AG09309 (cell line): ENCODE measurements at regions not wholly inside any gene's neighbourhood (a gene's known extent, or its start where the extent isn't known, plus 50 kb on each side); places are given as distances from the start of the nearest gene placed in this dataset.
"Not testable (repeated sequence)": the region's sequence is repeated elsewhere in the genome, so short reads cannot be mapped to it uniquely, and the experiment has no call there.

ENCODE experiments used
- DNase-seq: peaks from one replicate; pipeline ENCODE4 v3.0.0-alpha.2; 2010; ENCODE audit warnings: low read depth
- H3K4me3 ChIP-seq: 2 replicates; pipeline ENCODE4 v1.5.1; 2011; ENCODE audit warnings: mild to moderate bottlenecking, low read depth, low read length, moderate library complexity; ENCODE audit not compliant: control insufficient read depth
- TF ChIP-seq, protein P1 (sequence below): IDR thresholded peaks from 2 replicates; pipeline ENCODE4 v1.5.1; 2011; ENCODE audit warnings: mild to moderate bottlenecking, low read depth, low read length, inconsistent platforms; ENCODE audit not compliant: insufficient read depth, control insufficient read depth; ENCODE audit errors: missing control alignments

- H3K4me3 ChIP-seq = no peak overlapping the region
- TF ChIP-seq, protein P1, sequence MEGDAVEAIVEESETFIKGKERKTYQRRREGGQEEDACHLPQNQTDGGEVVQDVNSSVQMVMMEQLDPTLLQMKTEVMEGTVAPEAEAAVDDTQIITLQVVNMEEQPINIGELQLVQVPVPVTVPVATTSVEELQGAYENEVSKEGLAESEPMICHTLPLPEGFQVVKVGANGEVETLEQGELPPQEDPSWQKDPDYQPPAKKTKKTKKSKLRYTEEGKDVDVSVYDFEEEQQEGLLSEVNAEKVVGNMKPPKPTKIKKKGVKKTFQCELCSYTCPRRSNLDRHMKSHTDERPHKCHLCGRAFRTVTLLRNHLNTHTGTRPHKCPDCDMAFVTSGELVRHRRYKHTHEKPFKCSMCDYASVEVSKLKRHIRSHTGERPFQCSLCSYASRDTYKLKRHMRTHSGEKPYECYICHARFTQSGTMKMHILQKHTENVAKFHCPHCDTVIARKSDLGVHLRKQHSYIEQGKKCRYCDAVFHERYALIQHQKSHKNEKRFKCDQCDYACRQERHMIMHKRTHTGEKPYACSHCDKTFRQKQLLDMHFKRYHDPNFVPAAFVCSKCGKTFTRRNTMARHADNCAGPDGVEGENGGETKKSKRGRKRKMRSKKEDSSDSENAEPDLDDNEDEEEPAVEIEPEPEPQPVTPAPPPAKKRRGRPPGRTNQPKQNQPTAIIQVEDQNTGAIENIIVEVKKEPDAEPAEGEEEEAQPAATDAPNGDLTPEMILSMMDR = no peak
- no peak for DNase-seq
These were observed 163.5 kb upstream of the NFIA start for GRCh38 chr1:60918867-60919266.

DNA sequence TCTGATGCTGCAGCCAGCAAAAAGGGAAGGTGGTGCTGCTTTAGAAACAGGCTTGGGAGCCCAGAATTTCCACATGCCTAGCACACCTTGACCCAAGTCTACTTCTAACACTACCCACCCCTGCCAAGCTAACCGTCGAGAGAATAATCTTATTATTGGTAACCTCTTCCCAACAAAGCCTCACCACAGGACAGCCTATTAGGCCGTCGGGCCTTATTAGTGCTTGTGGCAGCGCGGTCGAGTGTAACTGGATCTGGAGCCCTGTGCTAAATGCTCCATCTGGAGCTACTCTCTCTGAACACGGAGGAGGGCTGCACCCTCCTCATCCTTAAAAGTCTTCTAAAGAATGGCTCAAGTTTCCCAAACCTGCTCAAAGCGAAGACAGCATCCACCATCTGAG is 165.5 kb upstream of the NFIA start:
- TF ChIP-seq, protein P1 = no peak
- no peak overlapping the region for H3K4me3 ChIP-seq
- DNase-seq = no peak

DNA sequence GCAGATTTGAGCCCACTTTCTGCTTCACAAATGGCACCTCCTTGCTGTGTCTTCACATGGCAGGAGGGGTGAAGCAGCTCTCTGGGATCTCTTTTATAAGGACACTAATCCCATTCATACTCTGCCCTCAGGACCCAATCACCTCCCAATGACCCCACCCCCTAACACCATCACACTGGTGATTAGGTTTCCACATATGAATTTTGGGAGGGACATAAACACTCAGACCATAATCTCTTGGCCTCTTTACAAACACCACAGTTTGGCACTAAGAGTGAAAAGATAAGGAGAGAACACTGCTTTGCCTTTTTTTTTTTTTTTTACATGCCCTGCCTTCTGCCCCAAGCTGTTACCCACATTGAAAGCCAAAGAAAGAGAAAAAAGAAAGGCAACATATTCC is 166.2 kb upstream of the NFIA start:
- DNase-seq = no peak
- no peak overlapping the region for H3K4me3 ChIP-seq
- TF ChIP-seq, protein P1 = no peak

GRCh38 chr1:60915441-60915840 is 166.9 kb upstream of the NFIA start:
- TF ChIP-seq, protein P1 = no peak
- no peak for DNase-seq

DNA sequence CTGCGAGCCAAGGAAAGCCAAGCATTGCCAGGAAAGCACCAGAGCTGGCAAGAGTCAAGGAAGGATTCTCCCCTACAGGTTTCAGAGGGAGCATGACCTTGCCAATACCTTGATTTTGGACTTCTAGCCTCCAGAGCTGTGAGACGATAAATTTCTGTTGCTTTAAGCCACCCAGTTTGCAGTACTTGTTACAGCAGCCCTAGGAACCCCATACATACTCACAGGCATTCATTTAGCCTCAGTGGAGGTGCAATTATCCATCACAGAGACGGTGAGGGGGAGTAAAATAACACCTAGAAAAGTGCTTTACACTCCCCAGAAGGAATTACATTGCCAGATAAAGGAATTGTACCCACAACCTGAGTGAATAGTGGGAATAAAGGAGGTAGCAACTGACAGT is 167.4 kb upstream of the NFIA start:
- no peak overlapping the region for H3K4me3 ChIP-seq
- TF ChIP-seq, protein P1 = no peak
- DNase-seq = no peak

More at GRCh38 chr1:60915441-60915840, 166.9 kb upstream of the NFIA start:
- no peak overlapping the region for H3K4me3 ChIP-seq

DNA sequence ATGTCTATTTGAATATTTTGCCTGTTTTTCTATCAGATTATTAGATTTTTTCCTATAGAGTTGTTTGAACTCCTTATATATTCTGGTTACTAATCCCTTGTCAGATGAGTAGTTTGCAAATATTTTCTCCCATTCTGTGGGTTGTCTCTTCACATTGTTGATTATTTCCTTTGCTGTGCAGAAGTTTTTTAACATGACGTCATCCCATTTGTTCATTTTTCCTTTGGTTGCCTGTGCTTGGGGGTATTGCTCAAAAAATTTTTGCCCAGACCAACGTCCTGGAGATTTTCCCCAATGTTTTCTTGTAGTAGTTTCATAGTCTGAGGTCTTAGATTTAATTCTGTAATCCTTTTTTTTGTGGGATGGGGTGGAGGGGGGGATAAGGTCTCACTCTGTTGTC is 168.7 kb upstream of the NFIA start:
- not testable (repeated sequence) for DNase-seq, H3K4me3 ChIP-seq

- H3K4me3 ChIP-seq = no peak overlapping the region
- no peak for DNase-seq
- TF ChIP-seq, protein P1 = no peak
These were observed 169.3 kb upstream of the NFIA start for GRCh38 chr1:60913039-60913438.
